GM12865 (cell line): ENCODE measurements at regions not wholly inside any gene's neighbourhood (a gene's known extent, or its start where the extent isn't known, plus 50 kb on each side); places are given as distances from the start of the nearest gene placed in this dataset.
A peak's percentile ranks its signal among the peaks of the same experiment; 100 is the strongest.

Experiments used
- DNase-seq: peaks from one replicate; pipeline ENCODE4 v3.0.0; 2010; ENCODE audit warnings: low read depth
- H3K4me3 ChIP-seq: 2 replicates; pipeline ENCODE4 v1.5.1; 2011; ENCODE audit warnings: mild to moderate bottlenecking, low read depth, low read length, control low read depth
- TF ChIP-seq, protein P1 (sequence below): IDR thresholded peaks from 2 replicates; pipeline ENCODE4 v1.5.1; 2011; ENCODE audit warnings: low read length, control low read depth, low read depth, inconsistent platforms; ENCODE audit not compliant: insufficient read depth; ENCODE audit errors: missing control alignments

DNA sequence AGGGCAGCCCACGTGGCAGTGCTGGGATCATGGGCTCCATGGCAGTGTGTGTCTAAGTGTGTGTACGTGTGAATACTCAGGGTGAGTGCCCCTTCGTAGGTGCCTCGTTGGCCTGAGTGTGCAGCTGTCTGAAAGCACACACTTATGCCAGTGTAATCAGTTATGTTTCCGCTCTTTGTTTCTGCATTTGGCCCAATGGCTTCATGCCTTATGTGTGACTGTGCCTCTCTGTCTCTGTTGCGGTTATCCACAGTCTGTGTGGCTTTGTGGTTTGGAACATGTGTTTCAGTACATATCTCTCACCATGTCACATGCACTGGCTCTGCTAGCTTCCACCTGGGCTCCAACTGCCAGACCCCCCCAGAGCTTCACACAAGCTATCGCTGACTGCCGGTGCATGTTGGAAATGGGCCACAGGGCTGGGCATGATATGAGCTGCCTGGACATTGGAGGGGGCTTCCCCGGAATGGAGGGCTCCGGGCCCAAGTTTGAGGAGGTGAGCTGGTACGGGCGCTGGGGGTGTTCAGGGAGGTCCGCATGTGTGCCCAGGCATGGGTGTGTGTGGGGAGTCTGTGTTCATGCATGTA, 70.3 kb upstream of the TINAGL1 start:
- H3K4me3 ChIP-seq, result peak overlapping the region; percentile 29
- TF ChIP-seq, protein P1, sequence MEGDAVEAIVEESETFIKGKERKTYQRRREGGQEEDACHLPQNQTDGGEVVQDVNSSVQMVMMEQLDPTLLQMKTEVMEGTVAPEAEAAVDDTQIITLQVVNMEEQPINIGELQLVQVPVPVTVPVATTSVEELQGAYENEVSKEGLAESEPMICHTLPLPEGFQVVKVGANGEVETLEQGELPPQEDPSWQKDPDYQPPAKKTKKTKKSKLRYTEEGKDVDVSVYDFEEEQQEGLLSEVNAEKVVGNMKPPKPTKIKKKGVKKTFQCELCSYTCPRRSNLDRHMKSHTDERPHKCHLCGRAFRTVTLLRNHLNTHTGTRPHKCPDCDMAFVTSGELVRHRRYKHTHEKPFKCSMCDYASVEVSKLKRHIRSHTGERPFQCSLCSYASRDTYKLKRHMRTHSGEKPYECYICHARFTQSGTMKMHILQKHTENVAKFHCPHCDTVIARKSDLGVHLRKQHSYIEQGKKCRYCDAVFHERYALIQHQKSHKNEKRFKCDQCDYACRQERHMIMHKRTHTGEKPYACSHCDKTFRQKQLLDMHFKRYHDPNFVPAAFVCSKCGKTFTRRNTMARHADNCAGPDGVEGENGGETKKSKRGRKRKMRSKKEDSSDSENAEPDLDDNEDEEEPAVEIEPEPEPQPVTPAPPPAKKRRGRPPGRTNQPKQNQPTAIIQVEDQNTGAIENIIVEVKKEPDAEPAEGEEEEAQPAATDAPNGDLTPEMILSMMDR, result no peak
- peak; percentile 83 for DNase-seq

DNA sequence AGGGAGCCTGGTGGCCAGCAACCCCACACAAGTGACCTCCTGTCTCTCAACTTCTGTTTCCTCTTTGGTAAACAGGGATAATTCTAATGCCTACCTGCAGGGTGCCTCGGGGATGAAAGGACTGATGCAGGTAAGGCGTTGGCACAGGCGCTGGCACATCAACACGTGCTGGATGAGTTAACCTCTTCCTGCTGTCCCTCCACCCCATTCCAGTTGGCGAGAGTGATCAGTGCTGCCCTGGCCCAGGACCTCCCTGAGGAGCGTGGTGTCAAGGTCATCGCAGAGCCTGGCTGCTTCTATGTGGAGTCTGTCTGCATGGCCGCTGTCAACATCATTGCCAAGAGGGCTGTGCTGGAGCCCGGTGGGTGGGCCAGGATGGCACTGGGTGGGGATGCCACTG, 69.1 kb upstream of the TINAGL1 start:
- no peak for DNase-seq
- H3K4me3 ChIP-seq, result peak overlapping the region; percentile 29
- TF ChIP-seq, protein P1, result no peak

DNA sequence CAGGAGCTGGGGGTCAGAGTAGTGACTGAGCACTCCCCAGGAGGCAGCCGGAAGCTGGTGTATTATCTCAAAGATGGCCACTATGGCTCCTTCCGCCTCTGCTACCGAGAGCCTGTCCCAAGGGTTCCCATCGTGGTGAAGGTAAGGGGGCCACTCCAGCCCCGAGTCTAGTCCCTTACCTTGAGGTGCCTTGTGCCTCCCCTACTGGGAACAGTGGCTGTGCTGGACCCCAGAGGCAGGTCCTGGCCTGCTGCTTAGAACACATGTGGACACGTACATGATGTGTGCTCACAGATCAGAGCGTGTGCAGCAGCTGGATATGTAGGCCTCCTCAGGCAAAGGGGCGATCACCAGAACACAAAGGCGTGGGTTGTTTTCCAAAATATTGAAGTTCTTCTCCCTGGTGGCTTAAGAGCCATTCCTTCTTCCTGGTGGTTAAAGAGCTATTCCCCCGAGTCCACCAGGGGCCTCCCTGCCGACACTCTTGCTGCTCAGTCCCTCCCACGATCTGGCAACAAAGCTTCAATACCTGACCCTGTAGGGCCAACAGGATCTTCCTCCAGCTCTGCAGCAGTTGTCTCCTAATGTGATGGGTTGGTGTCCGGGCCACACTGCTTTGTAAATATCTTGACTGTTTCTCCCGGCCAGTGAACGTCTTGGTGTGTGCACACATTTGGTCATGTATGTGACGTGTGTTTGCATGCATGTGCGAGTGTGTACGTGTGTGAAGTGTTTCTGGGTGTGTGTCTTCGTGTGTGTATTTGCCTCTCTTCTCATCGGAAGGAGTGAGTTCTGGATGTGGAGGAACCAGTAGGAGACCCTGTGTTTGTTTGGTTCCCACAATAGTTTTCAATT, 68.4 kb upstream of the TINAGL1 start:
- no peak for DNase-seq
- TF ChIP-seq, protein P1, result no peak
- no peak overlapping the region; the same call in 1 of the 2 replicates for H3K4me3 ChIP-seq

DNA sequence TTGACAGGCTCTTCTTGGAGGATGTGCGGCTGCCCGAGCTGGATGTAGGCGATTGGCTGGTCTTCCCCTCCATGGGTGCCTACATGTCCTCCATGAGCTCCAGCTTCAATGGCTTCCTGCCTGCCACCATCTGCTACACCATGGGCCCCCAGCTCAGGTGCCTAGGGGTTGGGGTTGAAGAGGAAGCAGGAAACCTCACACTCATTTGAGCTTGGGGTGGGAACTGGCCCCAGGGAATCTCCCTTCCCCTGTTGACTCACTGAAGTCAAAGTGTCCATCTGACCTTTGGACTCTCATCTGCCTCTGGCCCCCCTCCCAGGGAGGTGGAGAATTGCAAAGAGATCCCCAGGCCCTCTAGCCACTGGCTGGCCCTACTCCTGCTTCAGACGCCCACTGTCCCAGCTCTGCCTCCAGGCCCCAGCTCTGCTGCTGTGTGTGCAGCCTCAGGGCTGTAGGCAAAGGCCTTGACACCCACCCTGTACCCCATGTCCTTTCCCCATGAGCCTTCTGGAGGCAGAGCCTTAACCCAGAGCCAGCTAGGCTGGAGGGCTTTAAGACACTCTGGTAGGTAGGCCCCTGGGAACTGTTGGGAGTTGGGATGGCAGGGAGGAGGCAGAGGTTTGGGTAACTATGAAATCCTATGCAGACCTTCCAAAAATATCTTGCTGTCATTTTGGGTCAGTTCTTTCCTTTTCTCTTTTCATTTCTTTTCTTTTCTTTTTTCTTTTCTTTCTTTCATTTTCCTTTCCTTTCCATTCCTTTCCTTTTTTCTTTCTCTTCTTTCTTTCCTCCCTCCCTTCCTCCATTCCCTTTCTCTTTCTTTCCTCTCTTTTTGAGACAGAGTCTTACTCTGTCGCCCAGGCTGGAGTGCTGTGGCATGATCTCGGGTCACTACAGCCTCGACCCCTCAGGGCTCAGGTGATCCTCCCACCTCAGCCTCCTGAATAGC, 66.9 kb upstream of the TINAGL1 start:
- TF ChIP-seq, protein P1, result no peak
- DNase-seq, result peak; percentile 74
- H3K4me3 ChIP-seq, result 0 out of 2 replicates have a peak overlapping the region, but pooled peaks have one; percentile 5

DNA sequence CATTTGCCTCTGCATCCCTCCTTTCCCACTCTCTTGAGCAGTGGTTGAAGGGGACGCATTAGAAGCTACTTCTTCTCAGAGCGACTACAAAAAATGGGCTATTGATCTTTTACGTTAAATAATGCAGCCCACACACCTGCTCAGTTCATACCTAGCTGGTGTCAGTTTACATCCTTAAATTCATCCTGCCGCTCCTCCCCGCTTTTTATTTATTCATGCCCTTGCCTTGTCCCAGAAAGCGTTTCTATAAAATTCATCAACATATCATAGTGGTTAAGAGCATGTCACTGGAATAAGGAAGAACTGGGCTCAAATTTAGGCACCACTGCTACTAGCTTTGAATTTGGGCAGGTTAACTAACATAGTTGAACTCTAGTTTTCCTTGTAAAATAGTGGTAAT, 66.0 kb upstream of the TINAGL1 start:
- DNase-seq, result no peak
- TF ChIP-seq, protein P1, result no peak
- H3K4me3 ChIP-seq, result no peak overlapping the region

DNA sequence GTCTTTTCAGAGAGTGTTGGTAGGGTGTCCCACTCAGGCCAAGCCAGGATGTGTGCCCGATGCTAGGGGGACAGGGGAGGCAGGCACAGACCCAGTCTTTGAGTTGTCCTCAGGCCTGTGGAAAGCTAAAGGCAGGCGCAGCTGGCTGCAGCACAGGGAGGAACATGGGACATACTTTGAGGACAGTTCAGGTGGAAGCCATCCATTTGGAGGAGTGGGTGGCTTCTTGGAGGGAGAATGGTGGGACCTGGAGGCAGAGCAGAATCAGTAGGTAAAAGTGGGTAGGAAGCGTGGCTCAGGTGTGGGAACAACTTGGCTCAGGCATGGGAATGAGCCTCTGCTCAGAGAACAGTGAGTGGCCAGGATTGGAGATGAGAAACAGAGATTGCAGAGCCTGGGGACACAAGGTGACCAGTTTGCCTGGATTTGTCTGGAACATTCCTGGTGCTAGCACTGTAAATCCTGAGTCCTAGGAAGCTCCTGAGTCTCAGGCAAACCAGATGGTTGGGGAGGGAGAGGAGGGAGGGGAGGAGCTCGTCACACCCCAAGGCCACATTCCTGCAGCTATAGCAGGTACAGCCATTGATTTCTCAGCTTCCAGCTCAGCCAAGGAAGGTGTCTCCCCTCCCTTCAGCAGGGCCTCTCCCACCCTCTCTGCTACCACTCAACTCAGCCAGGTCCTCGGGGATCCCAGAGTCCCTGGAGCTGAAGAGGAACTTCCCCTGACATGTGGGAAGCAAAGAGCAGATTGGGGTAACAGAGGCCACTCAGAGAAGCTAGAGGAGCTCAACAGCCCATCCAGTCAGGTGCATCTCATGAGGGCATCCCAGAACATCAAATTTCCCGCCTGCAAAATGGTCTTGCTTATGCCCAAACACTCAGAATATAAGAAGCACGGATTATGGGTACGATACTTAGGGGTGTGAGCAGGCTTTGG, 65.2 kb upstream of the TINAGL1 start:
- no peak for DNase-seq
- TF ChIP-seq, protein P1, result no peak
- no peak overlapping the region for H3K4me3 ChIP-seq
